Sigmoid colon (tissue), 6 donors: ENCODE measurements at regions not wholly inside any gene's neighbourhood (a gene's known extent, or its start where the extent isn't known, plus 50 kb on each side); places are given as distances from the start of the nearest gene placed in this dataset.

Source experiments
- DNase-seq: peaks from one replicate; pipeline ENCODE4 v3.0.0-alpha.2; 2019
- H3K27ac ChIP-seq, 4 donors: fragments of 200-600 bp; sonication (generic); one replicate each; pipeline ENCODE4 v1.5.1; 2016 to 2019; ENCODE audit warnings: mild to moderate bottlenecking in 1 of 4
- H3K27me3 ChIP-seq, 3 donors: fragments of 200-600 bp; sonication (generic); one replicate each; pipeline ENCODE4 v1.5.1; 2019; ENCODE audit warnings: mild to moderate bottlenecking in 1 of 3
- H3K36me3 ChIP-seq, 4 donors: fragments of 200-600 bp; sonication (generic); one replicate each; pipeline ENCODE4 v1.5.1; 2016 to 2019
- H3K4me1 ChIP-seq, 4 donors: fragments of 200-600 bp; sonication (generic); one replicate each; pipeline ENCODE4 v1.5.1; 2017 to 2019
- H3K4me3 ChIP-seq, 4 donors: fragments of 200-600 bp; sonication (generic); one replicate each; pipeline ENCODE4 v1.5.1; 2017 to 2019; ENCODE audit warnings: mild to moderate bottlenecking in 2 of 4, moderate library complexity in 1 of 4
- H3K9me3 ChIP-seq, 4 donors: fragments of 200-600 bp in 3 of 4; sonication (generic) in 3 of 4; one replicate each; pipeline versions ENCODE4 v1.5.1 to v1.6.1; 2013 to 2019
- EP300 ChIP-seq, 4 donors: sonication (generic); formaldehyde crosslinking; IDR thresholded peaks; one replicate each; pipeline ENCODE4 v1.6.1; 2017; ENCODE audit warnings: antibody characterized with exemption in 4 of 4
- POLR2A ChIP-seq, 2 donors: fragments of 450-650 bp; IDR thresholded peaks; one replicate each; pipeline ENCODE4 v1.6.1; 2016; ENCODE audit warnings: antibody characterized with exemption in 2 of 2, mild to moderate bottlenecking in 2 of 2, moderate library complexity in 2 of 2
- POLR2AphosphoS5 ChIP-seq, 4 donors: sonication (generic); formaldehyde crosslinking; IDR thresholded peaks; one replicate each; pipeline ENCODE4 v1.6.1; 2017; ENCODE audit warnings: antibody characterized with exemption in 4 of 4
- WGBS, 2 donors: extraction: QIAGEN DNeasy Blood & Tissue Kit; methylation state at CpG; one replicate each; pipeline ENCODE4 v1.1.7; 2013; 5-methylcytosine and 5-hydroxymethylcytosine counted together
- intact Hi-C: fragments of 100-400 bp; cut with DNase I; formaldehyde crosslinking; loops from one replicate; pipeline ENCODE4 v1.15.1; 2023
- TF ChIP-seq, protein P1 (sequence below), 4 experiments: fragments of 450-650 bp in 3 of 4; fragments of 200-600 bp in 1 of 4; IDR thresholded peaks; one replicate each; pipeline ENCODE4 v1.5.1; 2016 to 2019; ENCODE audit warnings: antibody characterized with exemption in 4 of 4, mild to moderate bottlenecking in 3 of 4, moderate library complexity in 2 of 4
- donor health status: healthy with polysubstance abuse.
- donor health status: healthy.

DNA sequence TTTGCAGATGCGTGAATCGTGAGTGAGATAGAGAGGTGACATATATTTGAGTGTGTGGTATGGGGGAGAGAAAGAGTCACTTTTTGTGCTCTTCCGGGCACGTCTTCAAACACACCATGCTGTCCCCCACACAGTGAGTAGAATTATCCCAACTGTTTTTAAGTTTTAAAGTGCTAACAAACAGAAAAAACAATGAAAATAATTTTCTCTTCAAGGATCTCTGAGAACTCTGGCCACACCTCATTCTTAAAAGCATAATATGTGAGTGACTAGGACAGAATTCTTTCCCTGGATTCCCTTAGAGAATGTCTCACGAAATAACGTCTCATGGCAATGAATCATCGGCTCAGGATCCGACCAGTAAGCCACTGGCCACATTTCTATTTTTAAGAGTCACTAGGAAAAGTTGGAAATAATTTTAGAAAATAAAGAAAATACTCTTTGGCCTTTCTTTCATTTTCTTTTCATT, 235.7 kb upstream of the ZNF217 start:
- Histone ChIP-seq H3K27ac (peak overlapping the region; percentile 73 to 87 (median 83)), H3K4me1 (peaks cover 0 to 53% (median 42%) of the 10 kb centered on the region in 4 donors), H3K36me3 (no peaks in the 10 kb centered on the region), H3K27me3 (no peaks in the 10 kb centered on the region), H3K4me3 (peak overlapping the region in 3 of 4 donors; percentile 9 to 36 (median 18)), H3K9me3 (no peaks in the 10 kb centered on the region)
- peak in 1 of 4 donors; percentile 50 for TF ChIP-seq EP300 (IDR thresholded peaks at IDR 0.05)
- no peak for TF ChIP-seq POLR2A (IDR thresholded peaks at IDR 0.05)
- TF ChIP-seq, protein P1, sequence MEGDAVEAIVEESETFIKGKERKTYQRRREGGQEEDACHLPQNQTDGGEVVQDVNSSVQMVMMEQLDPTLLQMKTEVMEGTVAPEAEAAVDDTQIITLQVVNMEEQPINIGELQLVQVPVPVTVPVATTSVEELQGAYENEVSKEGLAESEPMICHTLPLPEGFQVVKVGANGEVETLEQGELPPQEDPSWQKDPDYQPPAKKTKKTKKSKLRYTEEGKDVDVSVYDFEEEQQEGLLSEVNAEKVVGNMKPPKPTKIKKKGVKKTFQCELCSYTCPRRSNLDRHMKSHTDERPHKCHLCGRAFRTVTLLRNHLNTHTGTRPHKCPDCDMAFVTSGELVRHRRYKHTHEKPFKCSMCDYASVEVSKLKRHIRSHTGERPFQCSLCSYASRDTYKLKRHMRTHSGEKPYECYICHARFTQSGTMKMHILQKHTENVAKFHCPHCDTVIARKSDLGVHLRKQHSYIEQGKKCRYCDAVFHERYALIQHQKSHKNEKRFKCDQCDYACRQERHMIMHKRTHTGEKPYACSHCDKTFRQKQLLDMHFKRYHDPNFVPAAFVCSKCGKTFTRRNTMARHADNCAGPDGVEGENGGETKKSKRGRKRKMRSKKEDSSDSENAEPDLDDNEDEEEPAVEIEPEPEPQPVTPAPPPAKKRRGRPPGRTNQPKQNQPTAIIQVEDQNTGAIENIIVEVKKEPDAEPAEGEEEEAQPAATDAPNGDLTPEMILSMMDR (IDR thresholded peaks at IDR 0.05), result no peak
- peak in 3 of 4 donors; percentile 18 to 70 (median 56) for TF ChIP-seq POLR2AphosphoS5 (IDR thresholded peaks at IDR 0.05)
- DNase-seq, result peak; percentile 68
- WGBS, 2 donors, result 7 to 17% methylated on average over 8 of the region's 8 CpGs
- intact Hi-C loops, result loop anchor here (2.0 to 5.0 kb wide), 2 partner anchors 38 to 237 kb away; partner anchors contain the start of gene ZNF217

DNA sequence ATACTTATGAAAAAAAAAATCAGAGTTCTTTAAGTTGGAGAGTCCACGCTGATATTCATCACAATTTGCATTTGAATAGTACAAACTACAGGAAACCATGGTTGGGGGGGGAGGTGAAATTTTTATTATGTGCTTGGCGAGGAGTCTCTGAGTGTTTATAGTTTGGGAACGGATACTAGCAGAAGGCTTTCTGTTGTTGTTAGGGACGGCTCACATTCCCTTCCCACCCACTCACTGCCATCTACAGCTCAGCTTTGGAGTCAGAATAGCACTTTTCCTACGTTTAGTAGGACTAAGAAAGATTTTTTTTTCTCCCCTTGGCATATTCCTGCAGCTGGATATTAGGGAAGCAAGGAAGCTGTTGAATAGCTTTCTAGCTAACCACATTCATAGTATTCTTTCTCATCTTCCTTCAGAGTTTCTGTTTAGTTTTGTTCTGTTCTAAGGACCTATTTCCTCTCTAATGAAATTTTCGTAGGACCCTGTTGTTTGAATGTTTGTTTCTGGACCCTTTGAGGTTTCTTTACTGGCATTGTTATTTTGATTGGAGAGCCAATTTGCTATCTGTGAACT, 235.1 kb upstream of the ZNF217 start:
- peak; percentile 69 for DNase-seq
- 6 to 9% methylated on average over 6 of the region's 6 CpGs for WGBS, 2 donors
- peak overlapping the region; percentile 73 to 87 (median 83) for H3K27ac ChIP-seq
- no peaks in the 10 kb centered on the region for H3K9me3 ChIP-seq
- peak overlapping the region in 3 of 4 donors; percentile 9 to 36 (median 18) for H3K4me3 ChIP-seq
- peaks cover 0 to 56% (median 42%) of the 10 kb centered on the region in 4 donors for H3K4me1 ChIP-seq
- H3K27me3 ChIP-seq, result no peaks in the 10 kb centered on the region
- intact Hi-C loops, result loop anchor here (2.0 to 5.0 kb wide), 2 partner anchors 38 to 236 kb away; partner anchors contain the start of gene ZNF217
- no peaks in the 10 kb centered on the region for H3K36me3 ChIP-seq
- TF ChIP-seq POLR2AphosphoS5 (IDR thresholded peaks at IDR 0.05) (peak in 2 of 4 donors; percentile 28 to 44), EP300 (IDR thresholded peaks at IDR 0.05) (no peak)

DNA sequence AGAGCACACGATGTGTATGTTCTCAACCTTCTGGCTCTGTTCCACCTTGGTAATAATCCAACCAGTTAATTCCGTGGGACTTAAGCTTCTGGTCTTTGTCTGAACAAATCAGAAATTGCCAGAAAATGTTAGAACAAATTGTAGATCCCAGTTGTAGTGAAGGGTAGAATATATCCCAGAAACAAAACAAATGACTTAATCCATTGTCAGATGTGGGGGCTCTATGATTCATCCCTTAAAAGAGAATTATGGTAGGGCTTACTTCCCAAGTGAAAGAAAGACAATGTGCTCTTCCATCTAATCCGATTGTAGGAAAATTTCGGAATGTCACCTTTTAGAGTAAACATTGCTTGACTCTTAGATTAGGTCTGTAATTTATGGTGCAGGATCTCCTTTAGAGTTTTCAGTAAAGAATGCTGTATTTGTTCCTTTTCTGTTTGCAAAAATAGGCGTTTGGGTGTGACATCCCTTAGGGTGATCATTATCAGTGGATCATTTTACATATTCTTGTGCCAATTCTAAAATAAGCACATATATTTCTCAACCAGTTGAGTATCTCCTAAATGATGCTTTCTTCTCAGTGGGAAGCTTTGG, 234.5 kb upstream of the ZNF217 start:
- Histone ChIP-seq H3K4me1 (peaks cover 0 to 56% (median 42%) of the 10 kb centered on the region in 4 donors), H3K36me3 (no peaks in the 10 kb centered on the region), H3K9me3 (no peaks in the 10 kb centered on the region), H3K4me3 (peak overlapping the region in 3 of 4 donors; percentile 9 to 36 (median 18)), H3K27me3 (no peaks in the 10 kb centered on the region), H3K27ac (peak overlapping the region; percentile 73 to 87 (median 83))
- peak; percentile 73 for DNase-seq
- 24 to 51% methylated on average over 5 of the region's 5 CpGs for WGBS, 2 donors
- intact Hi-C loops, result loop anchor here (2.0 to 5.0 kb wide), 2 partner anchors 39 to 236 kb away; partner anchors contain the start of gene ZNF217
- TF ChIP-seq, protein P1 (IDR thresholded peaks at IDR 0.05), result no peak
- TF ChIP-seq EP300 (IDR thresholded peaks at IDR 0.05) (peak in 2 of 4 donors; percentile 14 to 68), POLR2AphosphoS5 (IDR thresholded peaks at IDR 0.05) (peak; percentile 66 to 88 (median 80))

DNA sequence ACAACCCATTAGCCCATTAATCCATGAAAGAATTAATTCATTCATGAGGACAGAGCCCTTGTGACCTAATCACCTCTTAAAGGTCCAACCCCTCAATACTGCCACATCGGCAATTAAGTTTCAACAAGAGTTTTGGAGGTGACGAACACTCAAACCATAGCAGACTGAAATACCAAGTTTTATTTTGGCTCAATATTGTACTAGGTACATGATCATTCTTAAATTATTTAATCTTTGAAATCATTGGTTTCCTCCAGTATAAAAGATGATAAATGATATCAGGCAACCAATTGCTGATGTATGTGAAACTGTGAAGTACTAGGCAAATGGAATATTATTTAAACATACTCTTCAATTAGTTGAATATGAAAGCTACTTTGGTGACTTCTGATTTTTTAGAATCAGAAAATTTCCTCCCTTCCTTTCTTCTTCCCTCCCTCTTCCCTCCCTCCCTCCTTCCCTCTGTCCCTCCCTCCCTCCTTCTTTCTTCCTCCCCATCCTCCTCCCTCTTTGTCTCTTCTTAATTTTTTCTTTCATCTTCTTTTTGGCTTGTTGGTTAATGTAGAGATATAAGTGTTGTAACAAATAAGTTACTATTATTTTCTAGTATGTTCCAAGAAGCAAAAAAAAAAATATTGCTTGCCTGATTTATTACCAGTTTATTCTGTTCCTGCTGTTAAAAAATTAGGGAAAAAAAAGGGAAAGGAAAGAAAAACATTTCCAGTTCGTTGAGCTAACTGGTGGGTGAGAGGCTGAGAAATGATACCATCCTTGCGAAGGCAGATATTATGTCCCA, 233.9 kb upstream of the ZNF217 start:
- H3K4me1 ChIP-seq, result peaks cover 0 to 56% (median 42%) of the 10 kb centered on the region in 4 donors
- H3K9me3 ChIP-seq, result no peaks in the 10 kb centered on the region
- no peaks in the 10 kb centered on the region for H3K36me3 ChIP-seq
- H3K4me3 ChIP-seq, result peak overlapping the region in 1 of 4 donors; percentile 36
- peak overlapping the region; percentile 73 to 87 (median 83) for H3K27ac ChIP-seq
- intact Hi-C loops, result loop anchor here (2.0 to 5.0 kb wide), 2 partner anchors 39 to 235 kb away; partner anchors contain the start of gene ZNF217
- TF ChIP-seq POLR2AphosphoS5 (IDR thresholded peaks at IDR 0.05), result no peak
- peak in 1 of 4 donors; percentile 56 for TF ChIP-seq EP300 (IDR thresholded peaks at IDR 0.05)
- no peaks in the 10 kb centered on the region for H3K27me3 ChIP-seq
- 79% methylated on average over 4 of the region's 4 CpGs for WGBS, 2 donors
- no peak for DNase-seq

DNA sequence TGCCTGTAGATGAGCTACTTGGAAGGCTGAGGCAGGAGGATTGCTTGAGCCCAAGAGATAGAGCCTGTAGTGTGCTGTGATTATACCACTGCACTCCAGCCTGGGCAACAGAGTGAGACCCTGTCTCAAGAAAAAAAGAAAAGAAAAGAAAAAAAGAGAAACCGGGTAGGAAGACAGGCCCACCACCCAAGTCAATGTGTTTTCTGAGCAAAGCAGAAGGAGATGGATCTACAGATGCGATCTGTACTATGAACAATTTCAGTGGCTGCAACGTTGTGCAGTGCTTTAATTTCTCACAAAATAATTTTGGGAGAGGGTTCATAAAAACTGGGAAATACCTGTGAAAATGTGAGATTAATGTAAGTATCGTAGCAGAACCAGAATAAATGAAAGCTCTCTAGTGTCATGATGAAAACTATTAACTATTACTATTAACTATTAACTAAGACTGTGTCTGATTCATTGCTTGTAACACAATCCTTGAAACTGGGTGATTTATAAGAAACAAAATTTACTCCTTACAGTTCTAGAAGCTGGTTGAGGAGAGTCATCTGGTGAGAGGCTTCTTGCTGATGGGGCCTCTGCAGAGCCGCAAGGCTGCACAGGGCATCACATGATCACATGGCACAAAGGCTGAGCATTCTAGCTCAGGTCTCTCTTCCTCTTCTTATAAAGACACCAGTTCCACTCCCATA, 233.1 kb upstream of the ZNF217 start:
- TF ChIP-seq POLR2AphosphoS5 (IDR thresholded peaks at IDR 0.05) (no peak), POLR2A (IDR thresholded peaks at IDR 0.05) (no peak), EP300 (IDR thresholded peaks at IDR 0.05) (no peak)
- TF ChIP-seq, protein P1 (IDR thresholded peaks at IDR 0.05), result no peak
- peaks cover 0 to 56% (median 42%) of the 10 kb centered on the region in 4 donors for H3K4me1 ChIP-seq
- no peak overlapping the region for H3K4me3 ChIP-seq
- intact Hi-C loops, result loop anchor here (5.0 kb wide), 1 partner anchor 234 kb away; the partner anchor contains the start of gene ZNF217
- WGBS, 2 donors, result 86 to 94% methylated on average over 5 of the region's 5 CpGs
- H3K27me3 ChIP-seq, result no peaks in the 10 kb centered on the region
- peak overlapping the region; percentile 73 to 87 (median 83) for H3K27ac ChIP-seq
- no peaks in the 10 kb centered on the region for H3K36me3 ChIP-seq
- H3K9me3 ChIP-seq, result no peaks in the 10 kb centered on the region
- no peak for DNase-seq
